CD4-positive, alpha-beta T cell (primary cell): ENCODE measurements at regions not wholly inside any gene's neighbourhood (a gene's known extent, or its start where the extent isn't known, plus 50 kb on each side); places are given as distances from the start of the nearest gene placed in this dataset.

Source experiments
- ATAC-seq: fragments of 200-7000 bp; cut with Tn5 transposase; one replicate; pipeline ENCODE4 v1.10.0; 2022; ENCODE audit warnings: mild to moderate bottlenecking; ENCODE audit not compliant: poor library complexity
- CTCF ChIA-PET: fragments of 350-600 bp; sonication (Branson Sonifier 250); formaldehyde crosslinking; loops from one replicate; lab custom pipeline; 2021; ENCODE audit warnings: antibody characterized with exemption, inconsistent platforms; lab: Charles Lee
- POLR2A ChIA-PET: fragments of 350-600 bp; sonication (Branson Sonifier 250); formaldehyde crosslinking; loops from one replicate; lab custom pipeline; 2021; ENCODE audit warnings: antibody characterized with exemption, inconsistent platforms; lab: Charles Lee
- DNase-seq, 14 experiments: peaks; one replicate each; pipeline ENCODE4 v3.0.0-alpha.2; 2013 to 2020; ENCODE audit warnings: mixed read lengths in 2 of 14
- H3K27ac ChIP-seq, 2 donors: one replicate each; pipeline versions ENCODE4 v1.5.1 to v1.7.0; 2013; ENCODE audit warnings: low read length in 2 of 2, low read depth in 1 of 2, mild to moderate bottlenecking in 1 of 2
- H3K27me3 ChIP-seq, 2 experiments: 1 replicate in 1 of 2; 2 replicates in 1 of 2; pipeline versions ENCODE4 v1.6.1 to v1.7.0; 2013; ENCODE audit warnings: low read length in 2 of 2, control low read depth in 1 of 2, mild to moderate bottlenecking in 1 of 2, moderate library complexity in 1 of 2; ENCODE audit not compliant: insufficient read depth in 2 of 2, control insufficient read depth in 1 of 2
- H3K36me3 ChIP-seq: one replicate; pipeline ENCODE4 v1.6.1; 2013; ENCODE audit warnings: low read length, control low read depth; ENCODE audit not compliant: insufficient read depth
- H3K4me1 ChIP-seq: one replicate; pipeline ENCODE4 v1.6.1; 2013; ENCODE audit warnings: low read length, control low read depth; ENCODE audit not compliant: insufficient read depth
- H3K4me3 ChIP-seq: one replicate; pipeline ENCODE4 v1.5.1; 2013; ENCODE audit warnings: mild to moderate bottlenecking, low read length, moderate library complexity
- H3K9me3 ChIP-seq, 2 experiments: 1 replicate in 1 of 2; 2 replicates in 1 of 2; pipeline versions ENCODE4 v1.6.1 to v1.7.0; 2013; ENCODE audit warnings: low read length in 2 of 2, mild to moderate bottlenecking in 2 of 2, control low read depth in 1 of 2, moderate library complexity in 1 of 2; ENCODE audit not compliant: control insufficient read depth in 1 of 2, insufficient read depth in 1 of 2
- H3K27ac Mint-ChIP-seq: one replicate; pipeline ENCODE4 v1.8.0; 2020; ENCODE audit warnings: mixed read lengths
- H3K27me3 Mint-ChIP-seq: one replicate; pipeline ENCODE4 v1.8.0; 2021; ENCODE audit warnings: mixed read lengths
- H3K36me3 Mint-ChIP-seq: one replicate; pipeline ENCODE4 v1.8.0; 2021; ENCODE audit warnings: low read depth, mixed read lengths
- H3K4me1 Mint-ChIP-seq: one replicate; pipeline ENCODE4 v1.8.0; 2021; ENCODE audit warnings: low read depth, mixed read lengths
- H3K4me3 Mint-ChIP-seq: one replicate; pipeline ENCODE4 v1.8.0; 2020; ENCODE audit warnings: mild to moderate bottlenecking, mixed read lengths
- H3K9me3 Mint-ChIP-seq: one replicate; pipeline ENCODE4 v1.8.0; 2020; ENCODE audit warnings: mixed read lengths
- CTCF ChIP-seq: fragments of 200-600 bp; IDR thresholded peaks from one replicate; pipeline ENCODE4 v1.8.0; 2022; ENCODE audit warnings: antibody characterized with exemption, mild to moderate bottlenecking
- intact Hi-C, 2 experiments: fragments of 100-400 bp; cut with DNase I in 1 of 2; cut with micrococcal nuclease in 1 of 2; formaldehyde crosslinking; loops; one replicate each; pipeline versions ENCODE4 v1.15.1 to v1.9.0; 2023 to 2025; cut with DNase I, micrococcal nuclease

GRCh38 chr7:42389697-42390096 is 152.7 kb upstream of the GLI3 start:
- no peaks in the 10 kb centered on the region for H3K9me3 Mint-ChIP-seq
- Histone ChIP-seq H3K27me3 (no peaks in the 10 kb centered on the region), H3K4me3 (no peak overlapping the region), H3K36me3 (no peaks in the 10 kb centered on the region), H3K27ac (no peak overlapping the region), H3K4me1 (no peaks in the 10 kb centered on the region), H3K9me3 (peaks cover 0 to 10% of the 10 kb centered on the region in 2 experiments)
- no peak for ATAC-seq
- ChIA-PET POLR2A (no interaction called here), CTCF (no interaction called here)
- no peak for DNase-seq
- no peak for TF ChIP-seq CTCF
- H3K36me3 Mint-ChIP-seq, result no peaks in the 10 kb centered on the region
- H3K4me3 Mint-ChIP-seq, result no peak overlapping the region
- H3K27me3 Mint-ChIP-seq, result no peaks in the 10 kb centered on the region
- no peak overlapping the region for H3K27ac Mint-ChIP-seq
- intact Hi-C loops, result no loop called here
- no peaks in the 10 kb centered on the region for H3K4me1 Mint-ChIP-seq

GRCh38 chr7:42385912-42386311 is 148.9 kb upstream of the GLI3 start:
- no peaks in the 10 kb centered on the region for H3K4me1 Mint-ChIP-seq
- DNase-seq (no peak), ATAC-seq (no peak)
- H3K27ac Mint-ChIP-seq, result no peak overlapping the region
- H3K9me3 Mint-ChIP-seq, result no peaks in the 10 kb centered on the region
- no peak for TF ChIP-seq CTCF
- no peaks in the 10 kb centered on the region for H3K27me3 ChIP-seq
- ChIA-PET CTCF (no interaction called here), POLR2A (no interaction called here)
- H3K36me3 ChIP-seq, result no peaks in the 10 kb centered on the region
- H3K9me3 ChIP-seq, result peaks cover 0 to 13% of the 10 kb centered on the region in 2 experiments
- intact Hi-C loops, result no loop called here
- no peak overlapping the region for H3K4me3 Mint-ChIP-seq
- H3K27me3 Mint-ChIP-seq, result no peaks in the 10 kb centered on the region
- no peak overlapping the region for H3K4me3 ChIP-seq
- no peaks in the 10 kb centered on the region for H3K4me1 ChIP-seq
- H3K27ac ChIP-seq, result no peak overlapping the region
- H3K36me3 Mint-ChIP-seq, result no peaks in the 10 kb centered on the region

- no peaks in the 10 kb centered on the region for H3K36me3 ChIP-seq
- CTCF ChIA-PET, result no interaction called here
- Mint-ChIP-seq H3K27me3 (peaks cover 2% of the 10 kb centered on the region), H3K27ac (no peak overlapping the region), H3K36me3 (no peaks in the 10 kb centered on the region), H3K9me3 (no peaks in the 10 kb centered on the region), H3K4me1 (no peaks in the 10 kb centered on the region), H3K4me3 (no peak overlapping the region)
- no peaks in the 10 kb centered on the region for H3K27me3 ChIP-seq
- H3K27ac ChIP-seq, result no peak overlapping the region
- DNase-seq (no peak), ATAC-seq (no peak)
- no peak for TF ChIP-seq CTCF
- H3K4me1 ChIP-seq, result no peaks in the 10 kb centered on the region
- H3K4me3 ChIP-seq, result no peak overlapping the region
- peaks cover 0 to 3% of the 10 kb centered on the region in 2 experiments for H3K9me3 ChIP-seq
- POLR2A ChIA-PET, result no interaction called here
- intact Hi-C loops, result no loop called here
Observed at GRCh38 chr7:42381161-42381560, 144.2 kb upstream of the GLI3 start.
